HG03558 (cell line): ENCODE measurements at regions not wholly inside any gene's neighbourhood (a gene's known extent, or its start where the extent isn't known, plus 50 kb on each side); places are given as distances from the start of the nearest gene placed in this dataset.

Experiments
- ATAC-seq: cut with Tn5 transposase; IDR thresholded peaks from one replicate; pipeline ENCODE4 v1.9.1; 2021; ENCODE audit warnings: moderate number of reproducible peaks; ENCODE audit not compliant: unreplicated experiment; ENCODE audit errors: extremely low read depth

- no peak for ATAC-seq
Measured at GRCh38 chr6:105748737-105749161, 337.4 kb upstream of the PRDM1 start.

- ATAC-seq, result no peak
Measured at GRCh38 chr6:105747823-105748405, 338.2 kb upstream of the PRDM1 start.

- no peak for ATAC-seq
Measured at GRCh38 chr6:105746509-105746908, 339.6 kb upstream of the PRDM1 start.

- no peak for ATAC-seq
Measured at GRCh38 chr6:105746130-105746505, 340.0 kb upstream of the PRDM1 start.

GRCh38 chr6:105745464-105746129 is 340.5 kb upstream of the PRDM1 start:
- ATAC-seq, result no peak

- no peak for ATAC-seq
Measured at GRCh38 chr6:105744815-105745214, 341.3 kb upstream of the PRDM1 start.

- no peak for ATAC-seq
Measured at GRCh38 chr6:105740946-105741645, 338.2 kb upstream of the PREP start.

- ATAC-seq, result no peak
Measured at GRCh38 chr6:105739764-105740163, 336.9 kb upstream of the PREP start.

GRCh38 chr6:105733556-105734162 is 330.8 kb upstream of the PREP start:
- no peak for ATAC-seq

GRCh38 chr6:105728995-105729394 is 326.1 kb upstream of the PREP start:
- ATAC-seq, result no peak

GRCh38 chr6:105726902-105727655 is 324.2 kb upstream of the PREP start:
- ATAC-seq, result no peak

- no peak for ATAC-seq
Measured at GRCh38 chr6:105714846-105715245, 312.0 kb upstream of the PREP start.

GRCh38 chr6:105713474-105714118 is 310.7 kb upstream of the PREP start:
- ATAC-seq, result no peak

- ATAC-seq, result no peak
Measured at GRCh38 chr6:105711216-105711615, 308.3 kb upstream of the PREP start.

- no peak for ATAC-seq
Measured at GRCh38 chr6:105705608-105706007, 302.7 kb upstream of the PREP start.

GRCh38 chr6:105695461-105695860 is 292.6 kb upstream of the PREP start:
- no peak for ATAC-seq

- no peak for ATAC-seq
Measured at GRCh38 chr6:105692613-105693215, 289.8 kb upstream of the PREP start.

- ATAC-seq, result no peak
Measured at GRCh38 chr6:105691971-105692370, 289.1 kb upstream of the PREP start.

- no peak for ATAC-seq
Measured at GRCh38 chr6:105691081-105691480, 288.2 kb upstream of the PREP start.

GRCh38 chr6:105688573-105688972 is 285.7 kb upstream of the PREP start:
- ATAC-seq, result no peak
